DMS53 treated with DMSO at 0.1 percent for 48 hours (cell line): ENCODE measurements at regions not wholly inside any gene's neighbourhood (a gene's known extent, or its start where the extent isn't known, plus 50 kb on each side); places are given as distances from the start of the nearest gene placed in this dataset.

Experiments
- DNase-seq: peaks from one replicate; lab custom pipeline; 2025; ENCODE audit not compliant: unreplicated experiment; lab: John Stamatoyannopoulos, UW

- DNase-seq, result no peak
Observed at GRCh38 chr13:73970421-73971055, 163.7 kb downstream of the KLF12 start.

GRCh38 chr13:73967397-73968165, 166.6 kb downstream of the KLF12 start:
- DNase-seq, result no peak

- DNase-seq, result no peak
Observed at GRCh38 chr13:73966331-73966730, 167.9 kb downstream of the KLF12 start.

DNA sequence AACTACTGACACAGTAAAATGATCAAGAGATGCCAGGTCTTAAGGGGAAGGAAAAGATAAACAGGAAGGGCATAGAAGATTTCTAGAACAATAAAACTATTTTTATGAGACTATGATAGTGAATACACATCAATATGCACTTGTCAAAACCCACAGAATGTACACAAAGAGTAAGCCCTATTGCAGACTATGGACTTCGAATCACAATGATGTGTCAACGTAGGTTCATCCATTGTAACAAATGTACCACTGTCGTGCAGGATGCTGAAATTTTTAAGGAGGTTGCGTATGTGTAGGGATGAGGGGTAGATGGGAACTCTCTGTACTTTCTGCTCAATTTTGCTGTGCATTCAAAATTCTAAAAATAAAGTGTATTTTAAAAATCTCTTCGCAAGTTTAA, 171.9 kb downstream of the KLF12 start:
- no peak for DNase-seq

GRCh38 chr13:73961181-73961580, 173.0 kb downstream of the KLF12 start:
- DNase-seq, result no peak

- DNase-seq, result no peak
Observed at GRCh38 chr13:73960474-73960873, 173.7 kb downstream of the KLF12 start.

- DNase-seq, result no peak
Observed at GRCh38 chr13:73958657-73959397, 175.4 kb downstream of the KLF12 start.

DNA sequence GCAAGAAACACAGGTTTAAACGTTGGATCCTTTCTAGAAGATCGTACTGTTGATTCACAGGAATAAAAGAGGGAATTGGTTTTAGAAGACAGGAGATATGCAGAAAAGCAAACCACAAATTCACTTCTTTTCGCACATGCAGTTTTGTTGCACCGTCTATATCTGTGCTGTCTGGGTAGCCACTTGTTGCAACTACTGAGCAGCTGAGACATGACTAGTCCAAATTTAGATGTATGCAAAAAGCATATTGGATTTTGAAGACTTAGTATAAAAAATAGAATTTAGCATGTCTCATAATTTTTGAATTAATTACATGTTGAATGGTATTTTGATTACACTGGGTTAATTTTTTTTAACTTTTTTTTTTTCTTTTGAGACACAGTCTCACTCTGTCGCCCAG, 176.3 kb downstream of the KLF12 start:
- no peak for DNase-seq

GRCh38 chr13:73956795-73957408, 177.3 kb downstream of the KLF12 start:
- no peak for DNase-seq

- no peak for DNase-seq
Observed at GRCh38 chr13:73955977-73956500, 178.2 kb downstream of the KLF12 start.

DNA sequence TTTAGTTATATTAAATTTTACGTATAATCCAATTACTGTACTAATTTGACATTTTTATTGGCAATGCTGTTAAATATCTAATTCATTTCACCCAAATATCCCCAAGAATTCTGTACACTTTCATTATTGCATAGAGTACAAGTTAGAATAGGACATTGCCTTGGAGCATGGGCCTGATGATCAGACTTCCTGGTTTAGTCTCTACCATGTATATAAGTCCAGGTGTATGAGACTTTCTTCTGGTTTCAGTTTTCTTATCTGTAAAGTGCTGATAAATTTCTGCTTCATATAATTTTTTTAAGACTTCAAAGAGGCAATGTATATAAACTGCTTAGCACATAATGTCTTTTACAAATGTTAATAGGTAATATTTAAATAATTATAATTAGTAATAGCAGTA, 179.4 kb downstream of the KLF12 start:
- no peak for DNase-seq

GRCh38 chr13:73952648-73953047, 181.6 kb downstream of the KLF12 start:
- no peak for DNase-seq

DNA sequence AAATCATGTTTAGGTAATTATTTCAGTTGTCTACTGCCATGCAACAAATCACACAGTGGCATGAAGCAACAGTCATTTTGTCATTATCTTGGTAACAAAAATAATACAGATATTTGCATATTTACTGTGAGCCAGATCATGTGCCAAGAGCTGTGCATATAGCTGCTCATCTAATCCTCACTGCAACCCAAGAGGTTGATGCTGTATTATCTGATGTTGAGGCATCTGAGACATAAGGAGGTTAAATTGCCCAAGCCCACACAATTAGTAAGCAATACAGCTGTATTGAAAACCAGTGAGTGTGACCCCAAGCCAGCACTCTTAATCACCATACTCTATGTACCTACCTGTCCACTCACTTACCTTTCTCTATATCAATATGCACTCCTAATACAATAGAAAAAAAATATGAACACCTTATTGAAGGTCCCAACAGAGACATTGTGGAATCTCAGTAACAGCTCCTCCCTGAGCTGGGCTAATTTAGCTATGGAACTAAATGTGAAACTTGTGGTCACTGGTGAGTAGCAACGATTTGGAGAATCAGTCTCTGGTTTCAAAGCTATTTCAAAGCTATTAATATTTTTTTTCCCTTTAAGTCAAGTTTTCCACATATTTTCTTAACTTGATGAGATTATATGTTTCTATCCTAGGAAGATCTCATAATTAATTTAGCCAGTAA, 185.2 kb downstream of the KLF12 start:
- DNase-seq, result no peak

DNA sequence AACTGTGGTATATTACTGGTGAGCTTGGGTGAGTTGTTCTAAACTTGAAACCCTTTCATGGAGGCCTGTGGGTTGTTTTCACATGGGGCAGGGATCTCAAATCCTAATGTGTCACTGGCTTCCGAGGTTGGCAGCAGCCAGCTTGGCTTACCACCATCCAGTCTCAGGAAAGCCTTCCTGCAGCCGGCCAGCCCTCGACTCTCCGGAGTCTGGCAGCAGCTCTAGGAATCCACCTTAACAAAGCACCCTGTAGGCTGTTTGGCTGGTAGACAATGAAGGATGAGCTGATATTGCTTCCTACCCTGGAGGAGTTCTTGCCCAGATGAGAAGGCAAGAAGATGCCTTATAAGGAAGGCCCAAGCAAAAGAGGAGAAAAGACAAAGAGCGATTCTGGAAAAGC, 188.3 kb downstream of the KLF12 start:
- DNase-seq, result no peak

GRCh38 chr13:73945382-73945781, 188.8 kb downstream of the KLF12 start:
- no peak for DNase-seq

DNA sequence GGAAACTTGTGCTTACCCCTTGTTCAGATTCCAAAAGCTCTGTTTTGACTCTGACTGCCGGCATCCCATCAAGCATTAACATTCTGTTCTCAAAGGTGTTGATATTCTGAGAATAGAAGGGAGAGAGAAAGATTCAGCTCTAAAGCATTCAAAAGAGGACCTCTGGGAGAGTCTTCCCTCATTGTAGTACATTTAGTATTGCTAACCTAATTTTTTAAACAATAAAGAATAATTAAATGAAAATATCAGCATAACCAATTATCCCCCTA, 190.3 kb downstream of the KLF12 start:
- DNase-seq, result no peak

- no peak for DNase-seq
Observed at GRCh38 chr13:73943137-73943964, 190.9 kb downstream of the KLF12 start.

GRCh38 chr13:73941752-73942151, 192.5 kb downstream of the KLF12 start:
- no peak for DNase-seq

- no peak for DNase-seq
Observed at GRCh38 chr13:73940098-73940497, 194.1 kb downstream of the KLF12 start.

- DNase-seq, result no peak
Observed at GRCh38 chr13:73939603-73940002, 194.6 kb downstream of the KLF12 start.
